ENCODE measurements at regions not wholly inside any gene's neighbourhood (a gene's known extent, or its start where the extent isn't known, plus 50 kb on each side); places are given as distances from the start of the nearest gene placed in this dataset.

- TF ChIP-seq POLR2A (IDR thresholded peaks at IDR 0.05) (no peak), CTCF (IDR thresholded peaks at IDR 0.05 in 4 of 5, conservative IDR thresholded peaks at IDR 0.05 in 1 of 5) (no peak)
Observed at GRCh38 chr13:31530922-31531321, 208.4 kb upstream of the RXFP2 start.
